ENCODE measurements at regions not wholly inside any gene's neighbourhood (a gene's known extent, or its start where the extent isn't known, plus 50 kb on each side); places are given as distances from the start of the nearest gene placed in this dataset.
"Not testable (repeated sequence)": the region's sequence is repeated elsewhere in the genome, so short reads cannot be mapped to it uniquely, and the experiment has no call there.

- DNase-seq (ENCODE audit: low spot score) = no peak
- Mint-ChIP-seq H3K27me3 (no peaks in the 10 kb centered on the region), H3K36me3 (no peaks in the 10 kb centered on the region), H3K27ac (no peak overlapping the region), H3K9me3 (peaks cover 4% of the 10 kb centered on the region), H3K4me3 (no peak overlapping the region), H3K4me1 (ENCODE audit: low read depth in 2 of 2) (no peaks in the 10 kb centered on the region)
- ATAC-seq = no peak
Measured at GRCh38 chr11:96538622-96539021, 148.8 kb downstream of the JRKL start.

DNA sequence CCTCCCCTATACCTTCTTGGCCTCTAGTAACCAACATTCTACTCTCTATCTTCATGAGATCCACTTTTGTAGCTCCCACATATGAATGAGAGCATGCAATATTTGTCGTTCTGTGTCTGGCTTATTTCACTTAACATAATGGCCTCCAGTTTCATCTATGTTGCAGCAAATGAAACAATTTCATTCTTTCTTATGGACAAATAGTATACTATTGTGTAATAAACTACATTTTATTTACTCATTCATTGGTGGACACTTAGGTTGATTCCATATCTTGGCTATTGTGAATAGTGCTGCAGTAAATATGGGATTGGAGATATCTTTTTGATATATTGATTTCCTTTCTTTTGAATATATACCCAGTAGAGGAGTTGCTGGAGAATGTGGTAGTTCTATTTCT lies 151.1 kb downstream of the JRKL start:
- H3K27me3 Mint-ChIP-seq = no peaks in the 10 kb centered on the region
- ATAC-seq = no peak
- no peaks in the 10 kb centered on the region for H3K4me1 Mint-ChIP-seq (ENCODE audit: low read depth in 2 of 2)
- no peaks in the 10 kb centered on the region for H3K36me3 Mint-ChIP-seq
- DNase-seq (ENCODE audit: low spot score) = no peak
- no peak overlapping the region for H3K27ac Mint-ChIP-seq
- peaks cover 4% of the 10 kb centered on the region for H3K9me3 Mint-ChIP-seq
- no peak overlapping the region for H3K4me3 Mint-ChIP-seq

DNA sequence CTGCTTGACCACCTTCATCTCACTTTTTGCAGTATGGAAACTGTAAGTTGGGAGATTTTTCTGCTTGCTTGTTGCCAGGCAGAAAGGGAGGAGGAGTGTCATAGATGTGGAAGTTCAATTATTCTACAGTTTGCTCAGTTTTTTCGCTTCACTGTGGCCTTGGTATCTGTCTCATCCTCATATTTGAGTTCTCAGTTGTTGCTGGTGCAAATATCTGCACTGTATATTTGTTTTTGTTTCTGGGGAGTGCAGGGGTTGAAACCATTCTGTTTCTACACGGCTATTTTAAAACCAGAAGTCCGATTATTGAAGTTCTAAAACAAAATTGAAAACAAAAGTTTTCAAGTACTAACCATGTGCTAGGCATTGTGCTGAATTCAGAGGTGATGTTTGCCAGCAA lies 153.4 kb downstream of the JRKL start:
- H3K9me3 Mint-ChIP-seq = peaks cover 12% of the 10 kb centered on the region
- no peak for ATAC-seq

GRCh38 chr11:96545192-96545591 lies 155.4 kb downstream of the JRKL start:
- H3K9me3 Mint-ChIP-seq = peaks cover 12% of the 10 kb centered on the region
- H3K36me3 Mint-ChIP-seq; H3K4me3 Mint-ChIP-seq; ATAC-seq; H3K27me3 Mint-ChIP-seq; H3K27ac Mint-ChIP-seq; H3K4me1 Mint-ChIP-seq (ENCODE audit: low read depth in 2 of 2); DNase-seq (ENCODE audit: low spot score): not testable (repeated sequence)

More for the DNA sequence above, 153.4 kb downstream of the JRKL start:
- Mint-ChIP-seq H3K4me3 (no peak overlapping the region), H3K27me3 (no peaks in the 10 kb centered on the region), H3K27ac (no peak overlapping the region), H3K36me3 (no peaks in the 10 kb centered on the region), H3K4me1 (ENCODE audit: low read depth in 2 of 2) (no peaks in the 10 kb centered on the region)
- no peak for DNase-seq (ENCODE audit: low spot score)

DNA sequence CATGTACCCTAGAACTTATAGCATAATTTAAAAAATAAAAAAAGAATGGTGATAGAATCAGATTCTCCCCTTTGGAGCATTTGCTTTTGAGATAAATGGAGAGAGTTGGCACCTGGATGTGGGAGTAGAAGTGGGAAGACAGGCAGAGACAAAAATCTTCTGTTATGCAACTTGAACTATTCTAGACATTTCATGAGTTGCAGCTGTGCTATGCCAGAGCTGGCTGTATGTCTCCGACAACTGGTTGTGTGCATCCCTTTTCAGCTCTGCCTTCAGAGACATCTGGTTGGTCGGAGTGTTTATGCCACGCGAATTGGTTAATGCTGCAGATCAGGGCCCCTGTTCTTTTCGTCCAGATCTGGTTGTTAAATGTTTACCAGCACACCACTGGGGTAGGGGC lies 161.3 kb downstream of the JRKL start:
- Mint-ChIP-seq H3K9me3 (peaks cover 13% of the 10 kb centered on the region), H3K27me3 (no peaks in the 10 kb centered on the region), H3K27ac (no peak overlapping the region), H3K4me3 (no peak overlapping the region), H3K4me1 (ENCODE audit: low read depth in 2 of 2) (no peaks in the 10 kb centered on the region), H3K36me3 (no peaks in the 10 kb centered on the region)
- ATAC-seq (no peak), DNase-seq (ENCODE audit: low spot score) (no peak)

DNA sequence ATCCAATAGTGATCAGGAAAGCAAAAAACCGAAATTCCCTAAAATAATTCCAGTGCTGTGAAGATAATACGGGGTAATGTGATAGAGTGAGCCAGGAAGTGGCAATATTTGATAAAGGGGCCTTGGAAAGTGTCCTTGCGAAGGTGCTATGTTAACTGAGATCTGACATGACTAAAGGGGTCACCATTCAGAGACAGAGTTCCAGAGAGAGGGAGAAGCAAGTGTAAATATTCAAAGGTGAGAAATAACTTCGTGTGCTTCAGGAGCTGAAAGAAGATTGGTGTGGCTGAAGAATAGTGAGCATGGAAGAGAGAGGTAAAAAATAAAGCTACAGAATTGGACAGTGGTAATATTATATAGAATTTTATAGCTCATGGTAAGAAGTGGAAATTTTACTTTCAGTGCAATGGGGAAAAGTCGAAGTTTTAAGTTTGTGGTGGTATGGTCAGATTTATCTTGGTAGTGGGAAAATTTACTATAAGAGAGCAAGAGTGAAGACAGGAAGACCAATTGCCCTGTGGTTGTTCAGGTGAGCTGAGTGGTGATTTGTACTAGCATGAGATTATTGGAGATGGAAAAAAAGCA lies 164.5 kb downstream of the JRKL start:
- peaks cover 5% of the 10 kb centered on the region for H3K9me3 Mint-ChIP-seq
- H3K27ac Mint-ChIP-seq = no peak overlapping the region
- no peaks in the 10 kb centered on the region for H3K36me3 Mint-ChIP-seq
- no peaks in the 10 kb centered on the region for H3K4me1 Mint-ChIP-seq (ENCODE audit: low read depth in 2 of 2)
- DNase-seq (ENCODE audit: low spot score) (no peak), ATAC-seq (no peak)
- no peaks in the 10 kb centered on the region for H3K27me3 Mint-ChIP-seq
- no peak overlapping the region for H3K4me3 Mint-ChIP-seq

DNA sequence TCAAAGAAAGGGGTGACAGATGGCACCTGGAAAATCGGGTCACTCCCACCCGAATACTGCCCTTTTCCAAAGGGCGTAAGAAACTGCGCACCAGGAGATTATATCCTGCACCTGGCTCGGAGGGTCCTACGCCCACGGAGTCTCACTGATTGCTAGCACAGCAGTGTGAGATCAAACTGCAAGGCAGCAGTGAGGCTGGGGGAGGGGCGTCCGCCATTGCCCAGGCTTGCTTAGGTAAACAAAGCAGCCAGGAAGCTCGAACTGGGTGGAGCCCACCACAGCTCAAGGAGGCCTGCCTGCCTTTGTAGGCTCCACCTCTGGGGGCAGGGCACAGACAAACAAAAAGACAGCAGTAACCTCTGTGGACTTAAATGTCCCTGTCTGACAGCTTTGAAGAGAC lies 166.0 kb downstream of the JRKL start:
- not testable (repeated sequence) for H3K27me3 Mint-ChIP-seq; DNase-seq (ENCODE audit: low spot score); H3K4me3 Mint-ChIP-seq; H3K9me3 Mint-ChIP-seq; H3K36me3 Mint-ChIP-seq; ATAC-seq; H3K27ac Mint-ChIP-seq; H3K4me1 Mint-ChIP-seq (ENCODE audit: low read depth in 2 of 2)

DNA sequence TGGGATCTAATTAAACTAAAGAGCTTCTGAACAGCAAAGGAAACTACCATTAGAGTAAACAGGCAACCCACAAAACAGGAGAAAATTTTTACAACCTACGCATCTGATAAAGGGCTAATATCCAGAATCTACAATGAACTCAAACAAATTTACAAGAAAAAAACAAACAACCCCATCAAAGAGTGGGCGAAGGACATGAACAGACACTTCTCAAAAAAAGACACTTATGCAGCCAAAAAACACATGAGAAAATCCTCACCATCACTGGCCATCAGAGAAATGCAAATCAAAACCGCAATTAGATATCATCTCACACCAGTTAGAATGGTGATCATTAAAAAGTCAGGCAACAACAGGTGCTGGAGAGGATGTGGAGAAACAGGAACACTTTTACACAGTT lies 170.9 kb downstream of the JRKL start:
- not testable (repeated sequence) for H3K36me3 Mint-ChIP-seq; H3K9me3 Mint-ChIP-seq; H3K27ac Mint-ChIP-seq; H3K4me1 Mint-ChIP-seq (ENCODE audit: low read depth in 2 of 2); H3K4me3 Mint-ChIP-seq; H3K27me3 Mint-ChIP-seq; DNase-seq (ENCODE audit: low spot score); ATAC-seq

DNA sequence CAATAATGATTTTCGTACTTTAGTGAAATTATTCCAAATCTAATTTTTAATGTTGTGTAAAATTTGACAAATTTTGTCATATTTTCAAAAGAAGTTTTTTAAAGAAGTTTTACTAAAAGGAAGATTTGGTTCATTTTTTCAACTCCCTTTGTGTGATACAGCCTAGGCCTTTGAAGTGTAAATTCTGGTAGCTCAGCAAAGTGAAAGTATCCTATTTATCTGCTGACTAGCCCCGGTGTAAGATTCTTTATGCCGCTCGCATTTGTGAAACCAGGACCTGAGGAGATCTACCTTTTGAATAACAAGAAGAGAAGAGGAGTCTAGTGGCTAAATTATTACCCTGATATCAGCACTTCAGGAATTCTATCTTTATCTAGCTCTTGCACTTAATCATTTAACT lies 177.4 kb downstream of the JRKL start:
- H3K9me3 Mint-ChIP-seq = peaks cover 7% of the 10 kb centered on the region
- H3K36me3 Mint-ChIP-seq = no peaks in the 10 kb centered on the region
- DNase-seq (ENCODE audit: low spot score) = no peak
- no peaks in the 10 kb centered on the region for H3K4me1 Mint-ChIP-seq (ENCODE audit: low read depth in 2 of 2)
- H3K27ac Mint-ChIP-seq = no peak overlapping the region
- H3K27me3 Mint-ChIP-seq = no peaks in the 10 kb centered on the region
- no peak for ATAC-seq
- no peak overlapping the region for H3K4me3 Mint-ChIP-seq

- no peaks in the 10 kb centered on the region for H3K4me1 Mint-ChIP-seq (ENCODE audit: low read depth in 2 of 2)
- H3K4me3 Mint-ChIP-seq = no peak overlapping the region
- no peaks in the 10 kb centered on the region for H3K36me3 Mint-ChIP-seq
- H3K9me3 Mint-ChIP-seq = peaks cover 7% of the 10 kb centered on the region
- no peak for DNase-seq (ENCODE audit: low spot score)
- H3K27me3 Mint-ChIP-seq = no peaks in the 10 kb centered on the region
- no peak for ATAC-seq
- H3K27ac Mint-ChIP-seq = no peak overlapping the region
Measured at GRCh38 chr11:96567667-96568066, 177.9 kb downstream of the JRKL start.

DNA sequence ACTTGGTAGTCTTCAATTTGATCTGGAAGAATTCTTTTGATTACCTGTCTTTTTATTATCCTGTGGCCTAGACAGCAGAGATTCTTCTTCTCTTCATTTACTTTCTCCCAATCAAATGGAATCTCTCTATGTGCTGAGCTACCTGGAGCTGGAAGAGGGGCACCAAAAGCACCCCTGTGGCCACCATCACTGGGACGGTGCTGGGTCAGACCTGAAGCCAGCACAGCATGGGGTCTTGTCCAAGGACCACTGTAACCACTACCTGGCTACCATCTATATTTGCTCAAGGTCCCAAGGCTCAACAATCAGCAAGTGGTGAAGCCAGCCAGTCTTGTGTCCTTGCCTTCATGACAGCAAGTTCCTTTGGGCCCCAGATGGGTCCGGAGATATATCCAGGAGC lies 186.6 kb downstream of the JRKL start:
- DNase-seq (ENCODE audit: low spot score) (no peak), ATAC-seq (no peak)
- no peak overlapping the region for H3K4me3 Mint-ChIP-seq
- H3K9me3 Mint-ChIP-seq = peaks cover 5% of the 10 kb centered on the region
- H3K4me1 Mint-ChIP-seq (ENCODE audit: low read depth in 2 of 2) = no peaks in the 10 kb centered on the region
- H3K36me3 Mint-ChIP-seq = no peaks in the 10 kb centered on the region
- no peak overlapping the region for H3K27ac Mint-ChIP-seq
- no peaks in the 10 kb centered on the region for H3K27me3 Mint-ChIP-seq

- ATAC-seq = no peak
- Mint-ChIP-seq H3K9me3 (peaks cover 5% of the 10 kb centered on the region), H3K27me3 (no peaks in the 10 kb centered on the region), H3K27ac (no peak overlapping the region), H3K36me3 (no peaks in the 10 kb centered on the region), H3K4me1 (ENCODE audit: low read depth in 2 of 2) (no peaks in the 10 kb centered on the region), H3K4me3 (no peak overlapping the region)
- DNase-seq (ENCODE audit: low spot score) = no peak
Measured at GRCh38 chr11:96578379-96578778, 188.6 kb downstream of the JRKL start.

DNA sequence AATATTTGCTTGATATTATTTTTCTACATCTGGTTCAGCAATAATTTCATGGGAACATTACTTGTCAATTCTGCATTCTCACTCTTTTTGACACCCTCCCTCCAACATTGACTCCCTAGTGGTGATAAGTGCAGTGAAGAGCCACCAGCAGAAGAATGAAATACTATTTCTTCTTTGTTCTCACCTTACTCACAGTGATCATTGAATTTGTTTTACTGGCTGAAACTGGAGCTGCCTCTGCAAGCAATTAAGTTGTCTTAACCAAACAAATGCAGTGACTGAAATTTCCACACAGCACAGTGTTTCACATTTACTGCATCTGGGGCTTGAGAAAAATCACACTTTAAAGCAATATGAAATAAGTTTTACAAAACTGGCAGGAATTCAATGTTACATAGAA lies 189.8 kb downstream of the JRKL start:
- Mint-ChIP-seq H3K27me3 (no peaks in the 10 kb centered on the region), H3K4me1 (ENCODE audit: low read depth in 2 of 2) (no peaks in the 10 kb centered on the region), H3K36me3 (no peaks in the 10 kb centered on the region), H3K27ac (no peak overlapping the region), H3K9me3 (peaks cover 5% of the 10 kb centered on the region), H3K4me3 (no peak overlapping the region)
- DNase-seq (ENCODE audit: low spot score) (no peak), ATAC-seq (no peak)

DNA sequence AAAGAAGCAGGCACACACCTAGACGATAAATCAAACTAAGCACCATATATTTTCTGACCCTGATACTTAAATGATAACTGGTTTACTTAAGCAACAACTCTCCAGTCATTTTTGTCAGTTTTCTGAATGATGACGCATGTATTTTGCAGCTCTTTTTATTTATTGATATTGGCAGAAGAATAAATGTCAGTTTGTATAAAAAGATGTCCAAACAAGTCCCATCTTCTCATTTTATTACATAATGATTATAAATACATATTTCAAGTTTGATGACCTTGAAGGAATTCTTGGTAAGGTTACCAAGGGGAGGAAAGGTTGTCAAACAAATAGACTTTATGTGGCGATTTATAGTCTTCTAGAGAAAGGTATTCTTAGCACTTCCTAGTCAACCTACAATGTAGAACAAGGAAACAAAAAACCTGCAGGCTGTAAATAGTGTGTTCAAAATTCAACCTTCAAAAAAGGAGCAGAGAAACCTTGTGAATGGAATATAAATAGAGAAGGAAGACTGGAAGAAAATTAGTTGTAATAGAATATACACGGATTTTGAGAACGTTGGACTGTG lies 190.7 kb downstream of the JRKL start:
- H3K4me1 Mint-ChIP-seq (ENCODE audit: low read depth in 2 of 2) = no peaks in the 10 kb centered on the region
- H3K27me3 Mint-ChIP-seq = no peaks in the 10 kb centered on the region
- H3K36me3 Mint-ChIP-seq = no peaks in the 10 kb centered on the region
- ATAC-seq = no peak
- peaks cover 4% of the 10 kb centered on the region for H3K9me3 Mint-ChIP-seq
- no peak overlapping the region for H3K4me3 Mint-ChIP-seq
- DNase-seq (ENCODE audit: low spot score) = no peak
- H3K27ac Mint-ChIP-seq = no peak overlapping the region
